ENCODE measurements at regions not wholly inside any gene's neighbourhood (a gene's known extent, or its start where the extent isn't known, plus 50 kb on each side); places are given as distances from the start of the nearest gene placed in this dataset.

- H3K4me1 Mint-ChIP-seq: peaks cover 4 to 6% of the 10 kb centered on the region in 2 experiments; a peak in 3 of 4 replicates
- H3K9me3 Mint-ChIP-seq: no peaks in the 10 kb centered on the region
- Histone ChIP-seq H2BK12ac (ENCODE audit: insufficient read length, low read depth, low read length) (no peak overlapping the region), H2AFZ (ENCODE audit: low read length) (no peak overlapping the region), H2BK120ac (ENCODE audit: low read depth, low read length, poor library complexity, severe bottlenecking) (no peak overlapping the region), H3K23me2 (ENCODE audit: insufficient read length, low read depth, low read length, poor library complexity, severe bottlenecking) (no peaks in the 10 kb centered on the region), H3K9ac (ENCODE audit: extremely low read depth, insufficient read length, low read length) (no peak overlapping the region), H3K9me3 (ENCODE audit: control insufficient read depth, low read depth, low read length) (no peaks in the 10 kb centered on the region), H2AK5ac (ENCODE audit: insufficient read length, low read length) (no peak overlapping the region), H3K4me2 (ENCODE audit: insufficient read depth, insufficient read length, low read length) (no peak overlapping the region), H3K27me3 (ENCODE audit: insufficient read depth, low read length) (no peaks in the 10 kb centered on the region), H3K4me1 (ENCODE audit: insufficient read depth, low read length) (no peaks in the 10 kb centered on the region), H3K23ac (ENCODE audit: insufficient read length, low read depth, low read length) (no peak overlapping the region), H3K4ac (ENCODE audit: low read depth, low read length) (no peak overlapping the region), H3K27ac (ENCODE audit: insufficient read length, low read depth, low read length) (no peak overlapping the region), H2BK15ac (ENCODE audit: low read depth, low read length) (no peak overlapping the region), H4K8ac (replicated peaks; ENCODE audit: insufficient read length, low read depth, low read length) (no peak overlapping the region), H4K5ac (ENCODE audit: insufficient read length, low read depth, low read length) (no peak overlapping the region), H3K14ac (ENCODE audit: insufficient read depth, low read length) (no peak overlapping the region), H3T11ph (ENCODE audit: low read length) (no peak overlapping the region), H4K91ac (ENCODE audit: insufficient read length, low read depth, low read length) (no peak overlapping the region), H2BK5ac (ENCODE audit: insufficient read length, low read length) (no peak overlapping the region), H4K20me1 (ENCODE audit: control insufficient read depth, insufficient read depth, insufficient read length) (no peaks in the 10 kb centered on the region), H3K56ac (ENCODE audit: insufficient read length, low read depth, low read length) (no peak overlapping the region), H3K79me1 (ENCODE audit: insufficient read depth, low read depth, low read length, poor library complexity, severe bottlenecking) (no peaks in the 10 kb centered on the region), H3K79me2 (ENCODE audit: insufficient read depth, low read length) (no peaks in the 10 kb centered on the region), H2BK20ac (ENCODE audit: low read depth, low read length, poor library complexity, severe bottlenecking) (no peak overlapping the region), H3K18ac (ENCODE audit: insufficient read length, low read depth, low read length) (no peak overlapping the region)
- no peak for TF ChIP-seq CTCF (conservative IDR thresholded peaks at IDR 0.05)
- WGBS (ENCODE audit: extremely low coverage, insufficient read length, low lambda C conversion rate): no CpG with 5 or more reads among the region's 3 CpGs
- no peak for DNase-seq
- H3K27me3 Mint-ChIP-seq (ENCODE audit: low read depth): no peaks in the 10 kb centered on the region
- no peaks in the 10 kb centered on the region for H3K36me3 Mint-ChIP-seq (ENCODE audit: insufficient read depth in 1 of 3, low read depth in 3 of 3)
- H3K4me3 Mint-ChIP-seq: no peak overlapping the region
- H3K27ac Mint-ChIP-seq: no peak overlapping the region; a peak in 1 of 7 replicates
These were observed 495.2 kb upstream of the IGFBP7 start for GRCh38 chr4:57605376-57605775.
